CD14-positive monocyte (primary cell): ENCODE measurements at regions not wholly inside any gene's neighbourhood (a gene's known extent, or its start where the extent isn't known, plus 50 kb on each side); places are given as distances from the start of the nearest gene placed in this dataset.

Source experiments
- DNase-seq, 3 donors: peaks; one replicate each; pipeline ENCODE4 v3.0.0-alpha.2; 2011 to 2022
- H2AFZ ChIP-seq: 2 replicates; pipeline ENCODE4 v1.6.0; 2012; ENCODE audit warnings: mild to moderate bottlenecking, low read depth, low read length, inconsistent platforms; ENCODE audit not compliant: insufficient read depth, poor library complexity, severe bottlenecking
- H3K27ac ChIP-seq, 2 donors: 1 replicate in 1 of 2; 2 replicates in 1 of 2; pipeline ENCODE4 v1.5.1; 2012 to 2013; ENCODE audit warnings: low read length in 2 of 2, control low read depth in 1 of 2, inconsistent platforms in 1 of 2, low read depth in 1 of 2, mild to moderate bottlenecking in 1 of 2
- H3K27me3 ChIP-seq, 2 donors: one replicate each; pipeline versions ENCODE4 v1.6.0 to v1.6.1; 2011 to 2013; ENCODE audit warnings: low read length in 2 of 2; ENCODE audit not compliant: control insufficient read depth in 2 of 2, insufficient read depth in 2 of 2
- H3K36me3 ChIP-seq, 2 donors: replicated peaks in 1 of 2; 1 replicate in 1 of 2; 2 replicates in 1 of 2; pipeline versions ENCODE4 v1.5.1 to v1.6.1; 2012 to 2013; ENCODE audit warnings: low read length in 2 of 2, control low read depth in 1 of 2, inconsistent platforms in 1 of 2, mild to moderate bottlenecking in 1 of 2; ENCODE audit not compliant: insufficient read depth in 2 of 2, control insufficient read depth in 1 of 2
- H3K4me1 ChIP-seq, 2 donors: 1 replicate in 1 of 2; 2 replicates in 1 of 2; pipeline versions ENCODE4 v1.5.1 to v1.6.1; 2012 to 2013; ENCODE audit warnings: low read length in 2 of 2, control low read depth in 1 of 2, inconsistent platforms in 1 of 2, mild to moderate bottlenecking in 1 of 2, moderate library complexity in 1 of 2; ENCODE audit not compliant: insufficient read depth in 2 of 2, control insufficient read depth in 1 of 2
- H3K4me2 ChIP-seq: replicated peaks from 2 replicates; pipeline ENCODE3; 2012; ENCODE audit warnings: low read length, moderate library complexity, mild to moderate bottlenecking; ENCODE audit not compliant: poor library complexity, severe bottlenecking; ENCODE audit errors: extremely low read depth
- H3K4me3 ChIP-seq, 3 experiments: fragments of 200-600 bp in 1 of 3; sonication (generic) in 1 of 3; replicated peaks in 1 of 3; 1 replicate in 2 of 3; 2 replicates in 1 of 3; pipeline ENCODE4 v1.5.1; 2011 to 2013; ENCODE audit warnings: low read length in 3 of 3, mild to moderate bottlenecking in 3 of 3, control low read depth in 2 of 3, low read depth in 2 of 3, inconsistent platforms in 1 of 3, moderate library complexity in 1 of 3
- H3K79me2 ChIP-seq: 2 replicates; pipeline ENCODE4 v1.6.0; 2012; ENCODE audit warnings: mild to moderate bottlenecking, control low read depth, inconsistent platforms, low read length, moderate library complexity; ENCODE audit not compliant: insufficient read depth
- H3K9ac ChIP-seq: 2 replicates; pipeline ENCODE4 v1.6.0; 2017; ENCODE audit warnings: low read length, mild to moderate bottlenecking; ENCODE audit not compliant: insufficient read depth, poor library complexity, severe bottlenecking
- H3K9me3 ChIP-seq, 2 donors: replicated peaks in 1 of 2; 1 replicate in 1 of 2; 2 replicates in 1 of 2; pipeline versions ENCODE4 v1.5.1 to v1.6.1; 2012 to 2013; ENCODE audit warnings: low read length in 2 of 2, control low read depth in 1 of 2; ENCODE audit not compliant: control insufficient read depth in 1 of 2, insufficient read depth in 1 of 2
- H4K20me1 ChIP-seq: 2 replicates; pipeline ENCODE4 v1.6.0; 2012; ENCODE audit warnings: mild to moderate bottlenecking, low read length, control low read depth, moderate library complexity; ENCODE audit not compliant: insufficient read depth
- H3K27ac Mint-ChIP-seq, 7 donors: one replicate each; pipeline ENCODE4 v1.8.0; 2020; ENCODE audit warnings: mild to moderate bottlenecking in 7 of 7, mixed read lengths in 7 of 7, moderate library complexity in 6 of 7, inconsistent platforms in 2 of 7
- H3K27me3 Mint-ChIP-seq, 3 donors: one replicate each; pipeline ENCODE4 v1.8.0; 2021 to 2022; ENCODE audit warnings: low read depth in 3 of 3, mild to moderate bottlenecking in 3 of 3, mixed read lengths in 3 of 3, moderate library complexity in 3 of 3, inconsistent platforms in 1 of 3
- H3K36me3 Mint-ChIP-seq, 2 donors: one replicate each; pipeline ENCODE4 v1.8.0; 2020; ENCODE audit warnings: mixed read lengths in 2 of 2, inconsistent platforms in 1 of 2, mild to moderate bottlenecking in 1 of 2
- H3K4me1 Mint-ChIP-seq: one replicate; pipeline ENCODE4 v1.8.0; 2020; ENCODE audit warnings: mild to moderate bottlenecking, mixed read lengths
- H3K4me3 Mint-ChIP-seq, 2 donors: one replicate each; pipeline ENCODE4 v1.8.0; 2020; ENCODE audit warnings: mild to moderate bottlenecking in 2 of 2, mixed read lengths in 2 of 2, moderate library complexity in 1 of 2
- H3K9me3 Mint-ChIP-seq, 7 donors: one replicate each; pipeline ENCODE4 v1.8.0; 2020 to 2022; ENCODE audit warnings: mixed read lengths in 7 of 7, mild to moderate bottlenecking in 6 of 7, moderate library complexity in 6 of 7, inconsistent platforms in 2 of 7
- CTCF ChIP-seq: fragments of 200-600 bp; IDR thresholded peaks from one replicate; pipeline ENCODE4 v1.8.0; 2022; ENCODE audit warnings: antibody characterized with exemption, mild to moderate bottlenecking
- WGBS: methylation state at CpG from one replicate; pipeline ENCODE4 v1.1.5; 2013; ENCODE audit warnings: missing lambda C conversion rate; ENCODE audit not compliant: insufficient coverage; 5-methylcytosine and 5-hydroxymethylcytosine counted together
- intact Hi-C, 2 donors: fragments of 100-400 bp; cut with micrococcal nuclease; formaldehyde crosslinking; loops; one replicate each; pipeline versions ENCODE4 v1.15.0 to v1.15.1; 2023

GRCh38 chr12:78683626-78684025 lies 180.9 kb upstream of the SYT1 start:
- peaks cover 0 to 4% (median 0%) of the 10 kb centered on the region in 7 donors for H3K9me3 Mint-ChIP-seq
- Histone ChIP-seq H4K20me1 (no peaks in the 10 kb centered on the region), H3K9ac (no peak overlapping the region), H3K79me2 (no peaks in the 10 kb centered on the region), H3K4me3 (no peak overlapping the region), H3K27ac (no peak overlapping the region), H2AFZ (no peak overlapping the region), H3K9me3 (no peaks in the 10 kb centered on the region), H3K27me3 (no peaks in the 10 kb centered on the region), H3K4me2 (no peak overlapping the region), H3K4me1 (no peaks in the 10 kb centered on the region), H3K36me3 (no peaks in the 10 kb centered on the region)
- no peaks in the 10 kb centered on the region for H3K4me1 Mint-ChIP-seq
- 80% methylated on average over 1 of the region's 3 CpGs for WGBS
- intact Hi-C loops: no loop called here
- no peaks in the 10 kb centered on the region for H3K36me3 Mint-ChIP-seq
- no peak for DNase-seq
- H3K27me3 Mint-ChIP-seq: peaks cover 0 to 2% (median 1%) of the 10 kb centered on the region in 3 donors
- H3K27ac Mint-ChIP-seq: no peak overlapping the region
- TF ChIP-seq CTCF: no peak
- H3K4me3 Mint-ChIP-seq: no peak overlapping the region

GRCh38 chr12:78684419-78684818 lies 180.2 kb upstream of the SYT1 start:
- Mint-ChIP-seq H3K27ac (no peak overlapping the region), H3K4me3 (no peak overlapping the region), H3K9me3 (peaks cover 0 to 9% (median 0%) of the 10 kb centered on the region in 7 donors), H3K27me3 (peaks cover 0 to 2% (median 1%) of the 10 kb centered on the region in 3 donors), H3K4me1 (no peaks in the 10 kb centered on the region), H3K36me3 (no peaks in the 10 kb centered on the region)
- no peak for TF ChIP-seq CTCF
- Histone ChIP-seq H3K4me2 (no peak overlapping the region), H3K4me3 (no peak overlapping the region), H2AFZ (no peak overlapping the region), H3K36me3 (no peaks in the 10 kb centered on the region), H3K4me1 (no peaks in the 10 kb centered on the region), H4K20me1 (no peaks in the 10 kb centered on the region), H3K9ac (no peak overlapping the region), H3K9me3 (no peaks in the 10 kb centered on the region), H3K27me3 (no peaks in the 10 kb centered on the region), H3K79me2 (no peaks in the 10 kb centered on the region), H3K27ac (no peak overlapping the region)
- no peak for DNase-seq
- intact Hi-C loops: no loop called here
- WGBS: no CpG with 5 or more reads among the region's 3 CpGs
